22Rv1 (cell line): ENCODE measurements at regions not wholly inside any gene's neighbourhood (a gene's known extent, or its start where the extent isn't known, plus 50 kb on each side); places are given as distances from the start of the nearest gene placed in this dataset.

ENCODE experiments used
- CTCF ChIP-seq: fragments of 450-650 bp; IDR thresholded peaks from 2 replicates; pipeline ENCODE4 v1.5.1; 2017; ENCODE audit warnings: mild to moderate bottlenecking
- ZFX ChIP-seq: fragments of 450-650 bp; IDR thresholded peaks from 2 replicates; pipeline ENCODE4 v1.6.1; 2017; ENCODE audit warnings: antibody characterized with exemption, borderline replicate concordance

- no peak for TF ChIP-seq CTCF
- no peak for TF ChIP-seq ZFX
Measured at GRCh38 chr1:207261971-207262370, 59.5 kb upstream of the CD55 start.
